CD4-positive, alpha-beta T cell treated with Interleukin-15 for 4 hours (primary cell): ENCODE measurements at regions not wholly inside any gene's neighbourhood (a gene's known extent, or its start where the extent isn't known, plus 50 kb on each side); places are given as distances from the start of the nearest gene placed in this dataset.
"Not testable (repeated sequence)": the region's sequence is repeated elsewhere in the genome, so short reads cannot be mapped to it uniquely, and the experiment has no call there.

ENCODE experiments used
- DNase-seq: peaks from one replicate; pipeline ENCODE4 v3.0.0-alpha.2; 2020; ENCODE audit warnings: low spot score

- no peak for DNase-seq
These were observed 72.5 kb downstream of the LHX2 start for GRCh38 chr9:124084087-124084486.

GRCh38 chr9:124087226-124087625, 75.7 kb downstream of the LHX2 start:
- DNase-seq, result no peak

- DNase-seq, result no peak
These were observed 76.9 kb downstream of the LHX2 start for GRCh38 chr9:124088476-124088837.

GRCh38 chr9:124089631-124090488, 78.3 kb downstream of the LHX2 start:
- DNase-seq, result not testable (repeated sequence)

GRCh38 chr9:124098141-124098905, 86.8 kb downstream of the LHX2 start:
- no peak for DNase-seq

GRCh38 chr9:124099860-124100259, 88.3 kb downstream of the LHX2 start:
- DNase-seq, result no peak

GRCh38 chr9:124101215-124101968, 89.8 kb downstream of the LHX2 start:
- DNase-seq, result no peak

GRCh38 chr9:124101969-124102345, 90.4 kb downstream of the LHX2 start:
- DNase-seq, result no peak

- DNase-seq, result no peak
These were observed 90.8 kb downstream of the LHX2 start for GRCh38 chr9:124102363-124102762.

GRCh38 chr9:124105266-124105665, 93.7 kb downstream of the LHX2 start:
- DNase-seq, result no peak

- DNase-seq, result no peak
These were observed 96.6 kb downstream of the LHX2 start for GRCh38 chr9:124108216-124108615.

- no peak for DNase-seq
These were observed 98.8 kb downstream of the LHX2 start for GRCh38 chr9:124110307-124110915.

GRCh38 chr9:124116683-124117363, 105.3 kb downstream of the LHX2 start:
- no peak for DNase-seq

- DNase-seq, result no peak
These were observed 107.3 kb downstream of the LHX2 start for GRCh38 chr9:124118894-124119293.

GRCh38 chr9:124120272-124120671, 108.7 kb downstream of the LHX2 start:
- no peak for DNase-seq

GRCh38 chr9:124121725-124122124, 110.2 kb downstream of the LHX2 start:
- DNase-seq, result no peak

- no peak for DNase-seq
These were observed 110.8 kb downstream of the LHX2 start for GRCh38 chr9:124122321-124122720.

- no peak for DNase-seq
These were observed 111.4 kb downstream of the LHX2 start for GRCh38 chr9:124122813-124123462.

- DNase-seq, result not testable (repeated sequence)
These were observed 112.1 kb downstream of the LHX2 start for GRCh38 chr9:124123621-124124020.

GRCh38 chr9:124124729-124125650, 113.4 kb downstream of the LHX2 start:
- DNase-seq, result no peak
